Cardiac septum (tissue), 1 donor: ENCODE measurements at regions not wholly inside any gene's neighbourhood (a gene's known extent, or its start where the extent isn't known, plus 50 kb on each side); places are given as distances from the start of the nearest gene placed in this dataset.
"Not testable (repeated sequence)": the region's sequence is repeated elsewhere in the genome, so short reads cannot be mapped to it uniquely, and the experiment has no call there.

Experiments used
- DNase-seq: peaks from one replicate; pipeline ENCODE4 v3.0.0-alpha.2; 2020; ENCODE audit warnings: low spot score
- intact Hi-C: fragments of 100-400 bp; cut with DNase I; formaldehyde crosslinking; loops from one replicate; pipeline ENCODE4 v1.14.0; 2022
- donor health status: DM: no; HTN: no; CAD: no.

- intact Hi-C loops = loop anchor here (5.0 kb wide), 3 partner anchors 138 to 463 kb away; no protein-coding TSS in a partner anchor
- no peak for DNase-seq
Measured at GRCh38 chr10:61280303-61280702, 172.9 kb downstream of the TMEM26 start.

- intact Hi-C loops = no loop called here
- no peak for DNase-seq
Measured at GRCh38 chr10:61279400-61279799, 173.8 kb downstream of the TMEM26 start.

GRCh38 chr10:61278556-61278955 lies 174.6 kb downstream of the TMEM26 start:
- intact Hi-C loops = no loop called here
- no peak for DNase-seq

- intact Hi-C loops = no loop called here
- no peak for DNase-seq
Measured at GRCh38 chr10:61272781-61273180, 180.4 kb downstream of the TMEM26 start.

GRCh38 chr10:61271127-61271780 lies 181.9 kb downstream of the TMEM26 start:
- intact Hi-C loops = no loop called here
- DNase-seq = no peak

- intact Hi-C loops = no loop called here
- DNase-seq = no peak
Measured at GRCh38 chr10:61263518-61263917, 189.7 kb downstream of the TMEM26 start.

- intact Hi-C loops = no loop called here
- DNase-seq = no peak
Measured at GRCh38 chr10:61262486-61263261, 190.5 kb downstream of the TMEM26 start.

- no peak for DNase-seq
- intact Hi-C loops = no loop called here
Measured at GRCh38 chr10:61257956-61258496, 195.2 kb downstream of the TMEM26 start.

- no peak for DNase-seq
- intact Hi-C loops = no loop called here
Measured at GRCh38 chr10:61257136-61257535, 196.0 kb downstream of the TMEM26 start.

GRCh38 chr10:61252326-61252725 lies 200.9 kb downstream of the TMEM26 start:
- intact Hi-C loops, DNase-seq: not testable (repeated sequence)

- intact Hi-C loops = no loop called here
- no peak for DNase-seq
Measured at GRCh38 chr10:61251089-61251488, 202.1 kb downstream of the TMEM26 start.

- intact Hi-C loops = no loop called here
Measured at GRCh38 chr10:61250131-61250530, 203.1 kb downstream of the TMEM26 start.

GRCh38 chr10:61248013-61248412 lies 205.2 kb downstream of the TMEM26 start:
- no peak for DNase-seq
- intact Hi-C loops = no loop called here

More at GRCh38 chr10:61250131-61250530, 203.1 kb downstream of the TMEM26 start:
- DNase-seq = no peak

- DNase-seq = no peak
- intact Hi-C loops = no loop called here
Measured at GRCh38 chr10:61244261-61244775, 208.9 kb downstream of the TMEM26 start.

- intact Hi-C loops = loop anchor here (5.0 kb wide), 1 partner anchor 425 kb away; no protein-coding TSS in a partner anchor
- no peak for DNase-seq
Measured at GRCh38 chr10:61232780-61233179, 220.4 kb downstream of the TMEM26 start.

- DNase-seq = no peak
- intact Hi-C loops = no loop called here
Measured at GRCh38 chr10:61225939-61226338, 227.2 kb downstream of the TMEM26 start.

- intact Hi-C loops = no loop called here
- DNase-seq = no peak
Measured at GRCh38 chr10:61223576-61223975, 229.6 kb downstream of the TMEM26 start.

GRCh38 chr10:61219696-61220095 lies 233.5 kb downstream of the TMEM26 start:
- DNase-seq = no peak
- intact Hi-C loops = no loop called here

GRCh38 chr10:61217851-61218565 lies 235.2 kb downstream of the TMEM26 start:
- intact Hi-C loops = no loop called here
- no peak for DNase-seq

- intact Hi-C loops = no loop called here
Measured at GRCh38 chr10:61215246-61215645, 237.9 kb downstream of the TMEM26 start.

More at GRCh38 chr10:61215246-61215645, 237.9 kb downstream of the TMEM26 start:
- DNase-seq = no peak
